Keratinocyte (primary cell): ENCODE measurements at regions not wholly inside any gene's neighbourhood (a gene's known extent, or its start where the extent isn't known, plus 50 kb on each side); places are given as distances from the start of the nearest gene placed in this dataset.

Experiments
- CTCF ChIP-seq, 3 experiments: IDR thresholded peaks in 1 of 3; conservative IDR thresholded peaks in 1 of 3; optimal IDR thresholded peaks in 1 of 3; 2 replicates in 2 of 3; 3 replicates in 1 of 3; pipeline versions ENCODE3 to v1.5.1; 2011; ENCODE audit warnings: low read length in 3 of 3, mild to moderate bottlenecking in 3 of 3, moderate library complexity in 2 of 3, control low read depth in 1 of 3, inconsistent platforms in 1 of 3; ENCODE audit not compliant: insufficient read depth in 2 of 3; ENCODE audit errors: extremely low read depth in 1 of 3
- EZH2 ChIP-seq: IDR thresholded peaks from one replicate; pipeline ENCODE4 v1.6.1; 2012; ENCODE audit warnings: inconsistent platforms, mild to moderate bottlenecking, low read length, moderate library complexity

- TF ChIP-seq CTCF (optimal IDR thresholded peaks at IDR 0.05 in 1 of 3, IDR thresholded peaks at IDR 0.05 in 1 of 3, conservative IDR thresholded peaks at IDR 0.05 in 1 of 3; ENCODE audit: extremely low read depth in 1 of 3, insufficient read depth in 2 of 3, low read length in 3 of 3): no peak
- no peak for TF ChIP-seq EZH2
These were observed 170.8 kb downstream of the TMX1 start for GRCh38 chr14:51410897-51411296.
